ENCODE measurements at regions not wholly inside any gene's neighbourhood (a gene's known extent, or its start where the extent isn't known, plus 50 kb on each side); places are given as distances from the start of the nearest gene placed in this dataset.

DNA sequence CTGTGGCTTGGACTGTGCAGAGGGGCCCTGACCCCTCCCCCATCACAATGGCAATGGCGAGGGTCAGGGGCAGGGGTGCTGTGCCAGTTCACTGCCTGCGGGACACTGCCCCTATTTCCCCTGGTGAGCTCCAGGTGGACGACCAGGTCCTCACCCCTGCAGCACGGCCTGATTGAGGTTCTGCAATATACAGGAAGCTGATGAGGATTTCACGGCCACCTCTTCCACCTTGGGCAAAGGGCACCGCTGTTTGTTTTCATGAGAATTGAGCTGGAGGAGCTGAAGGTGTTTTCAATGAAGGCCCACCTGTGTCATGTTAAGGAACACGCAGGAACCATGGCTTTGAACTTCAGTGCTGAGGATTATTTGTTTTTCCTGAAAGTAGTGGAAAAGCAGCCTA is 96.3 kb downstream of the OSR1 start (continued):
- TF ChIP-seq, protein P1, sequence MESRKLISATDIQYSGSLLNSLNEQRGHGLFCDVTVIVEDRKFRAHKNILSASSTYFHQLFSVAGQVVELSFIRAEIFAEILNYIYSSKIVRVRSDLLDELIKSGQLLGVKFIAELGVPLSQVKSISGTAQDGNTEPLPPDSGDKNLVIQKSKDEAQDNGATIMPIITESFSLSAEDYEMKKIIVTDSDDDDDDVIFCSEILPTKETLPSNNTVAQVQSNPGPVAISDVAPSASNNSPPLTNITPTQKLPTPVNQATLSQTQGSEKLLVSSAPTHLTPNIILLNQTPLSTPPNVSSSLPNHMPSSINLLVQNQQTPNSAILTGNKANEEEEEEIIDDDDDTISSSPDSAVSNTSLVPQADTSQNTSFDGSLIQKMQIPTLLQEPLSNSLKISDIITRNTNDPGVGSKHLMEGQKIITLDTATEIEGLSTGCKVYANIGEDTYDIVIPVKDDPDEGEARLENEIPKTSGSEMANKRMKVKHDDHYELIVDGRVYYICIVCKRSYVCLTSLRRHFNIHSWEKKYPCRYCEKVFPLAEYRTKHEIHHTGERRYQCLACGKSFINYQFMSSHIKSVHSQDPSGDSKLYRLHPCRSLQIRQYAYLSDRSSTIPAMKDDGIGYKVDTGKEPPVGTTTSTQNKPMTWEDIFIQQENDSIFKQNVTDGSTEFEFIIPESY (CRISPR knock-in tag; IDR thresholded peaks at IDR 0.05) = no peak
- no peak for TF ChIP-seq BRF1 (IDR thresholded peaks at IDR 0.05; ENCODE audit: borderline replicate concordance, extremely low read depth, insufficient read length)
- TF ChIP-seq KLF16 (IDR thresholded peaks at IDR 0.05) = no peak
- no peak for TF ChIP-seq CHD2 (IDR thresholded peaks at IDR 0.05; ENCODE audit: low read depth, low read length)
- no peak for TF ChIP-seq XRCC5 (IDR thresholded peaks at IDR 0.05; ENCODE audit: low read depth, low read length)
- TF ChIP-seq, protein P2, sequence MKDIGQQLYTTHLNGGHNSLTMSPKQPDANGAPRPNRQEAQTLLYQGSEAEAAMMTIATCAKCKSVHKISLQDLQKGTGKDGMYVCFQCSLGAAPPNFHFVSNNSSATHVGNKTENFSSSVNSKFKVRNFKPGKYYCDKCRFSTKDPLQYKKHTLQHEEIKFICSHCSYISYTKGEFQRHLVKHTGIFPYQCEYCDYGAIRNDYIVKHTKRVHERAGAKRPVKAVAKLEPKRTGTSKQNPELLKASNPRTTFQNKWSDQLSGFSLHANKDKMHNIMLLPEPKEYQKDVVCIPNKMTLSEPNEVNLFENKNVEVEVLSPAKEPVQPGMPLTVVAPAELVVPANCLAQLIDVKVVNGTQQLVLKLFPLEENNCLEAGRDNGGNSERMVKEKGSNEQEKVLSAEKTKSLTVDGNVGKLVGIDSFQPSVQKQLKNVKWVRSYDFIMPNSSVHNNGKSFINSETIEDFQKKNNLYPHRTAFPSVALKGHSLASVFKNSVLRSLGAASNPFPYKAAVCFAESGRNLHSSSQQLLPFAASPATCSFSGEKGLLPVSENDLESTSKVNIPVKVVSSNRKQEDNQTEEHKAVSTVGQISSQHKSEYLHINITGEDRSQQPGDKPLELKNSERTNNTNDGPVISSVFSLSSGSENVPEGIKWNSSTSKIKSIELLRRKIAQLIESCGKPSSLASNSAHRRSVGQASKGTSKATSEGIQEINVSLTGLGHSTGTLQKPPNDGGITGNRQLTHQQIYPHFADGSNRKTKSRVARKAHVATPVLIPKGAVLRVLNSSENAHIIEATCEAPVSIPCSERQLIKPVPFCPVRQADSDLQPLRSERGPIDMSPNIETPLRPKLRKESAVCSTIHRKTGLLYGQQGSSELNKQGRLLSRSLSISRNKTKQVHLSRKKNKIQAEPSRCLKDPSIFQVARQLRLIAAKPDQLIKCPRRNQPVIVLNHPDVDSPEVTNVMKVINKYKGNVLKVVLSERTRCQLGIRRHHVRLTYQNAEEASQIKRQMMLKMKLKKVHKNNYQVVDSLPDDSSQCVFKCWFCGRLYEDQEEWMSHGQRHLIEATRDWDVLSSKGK (CRISPR knock-in tag; IDR thresholded peaks at IDR 0.05) = no peak
- TF ChIP-seq CHD1 (IDR thresholded peaks at IDR 0.05; ENCODE audit: low read length) = no peak
- TF ChIP-seq BRD9 (IDR thresholded peaks at IDR 0.05; ENCODE audit: low read depth, partially characterized antibody) = no peak
- no peak for TF ChIP-seq ARID2 (IDR thresholded peaks at IDR 0.05)
- TF ChIP-seq FOS (IDR thresholded peaks at IDR 0.05; ENCODE audit: extremely low read depth, insufficient read length) = no peak
- no peak for TF ChIP-seq MCM7 (IDR thresholded peaks at IDR 0.05)
